ENCODE measurements at regions not wholly inside any gene's neighbourhood (a gene's known extent, or its start where the extent isn't known, plus 50 kb on each side); places are given as distances from the start of the nearest gene placed in this dataset.

GRCh38 chr10:113452146-113452845 lies 100.6 kb upstream of the HABP2 start:
- intact Hi-C loops (cut with DNase I; ENCODE audit: low total_unique reads), result no loop called here
- no peak for TF ChIP-seq CTCF (IDR thresholded peaks at IDR 0.05)
- DNase-seq, result no peak
- H3K9me3 ChIP-seq, result no peaks in the 10 kb centered on the region
- peaks cover 0 to 9% (median 4%) of the 10 kb centered on the region in 4 donors for H3K4me1 ChIP-seq
- no peaks in the 10 kb centered on the region for H3K27me3 ChIP-seq
- no peak overlapping the region for H3K4me3 ChIP-seq
- no peak overlapping the region for H3K27ac ChIP-seq
- no peaks in the 10 kb centered on the region for H3K36me3 ChIP-seq

- Histone ChIP-seq H3K9me3 (no peaks in the 10 kb centered on the region), H3K36me3 (no peaks in the 10 kb centered on the region), H3K4me1 (peaks cover 0 to 9% (median 4%) of the 10 kb centered on the region in 4 donors), H3K27me3 (no peaks in the 10 kb centered on the region), H3K4me3 (no peak overlapping the region), H3K27ac (no peak overlapping the region)
- DNase-seq, result no peak
- intact Hi-C loops (cut with DNase I; ENCODE audit: low total_unique reads), result no loop called here
- TF ChIP-seq CTCF (IDR thresholded peaks at IDR 0.05), result no peak
Observed at GRCh38 chr10:113453351-113453750, 99.5 kb upstream of the HABP2 start.

GRCh38 chr10:113454341-113455061 lies 98.4 kb upstream of the HABP2 start:
- no peaks in the 10 kb centered on the region for H3K27me3 ChIP-seq
- no peaks in the 10 kb centered on the region for H3K36me3 ChIP-seq
- TF ChIP-seq CTCF (IDR thresholded peaks at IDR 0.05), result peak; percentile 69 to 77
- peaks cover 0 to 9% (median 4%) of the 10 kb centered on the region in 4 donors for H3K4me1 ChIP-seq
- H3K27ac ChIP-seq, result no peak overlapping the region
- peak; percentile 43 to 72 for DNase-seq
- H3K4me3 ChIP-seq, result peak overlapping the region in 1 of 2 donors; percentile 26
- no peaks in the 10 kb centered on the region for H3K9me3 ChIP-seq
- intact Hi-C loops (cut with DNase I; ENCODE audit: low total_unique reads), result no loop called here

GRCh38 chr10:113455947-113456346 lies 96.9 kb upstream of the HABP2 start:
- Histone ChIP-seq H3K36me3 (no peaks in the 10 kb centered on the region), H3K4me3 (no peak overlapping the region), H3K27ac (no peak overlapping the region), H3K27me3 (no peaks in the 10 kb centered on the region), H3K9me3 (no peaks in the 10 kb centered on the region), H3K4me1 (peaks cover 0 to 9% (median 4%) of the 10 kb centered on the region in 4 donors)
- DNase-seq, result no peak
- TF ChIP-seq CTCF (IDR thresholded peaks at IDR 0.05), result no peak
- intact Hi-C loops (cut with DNase I; ENCODE audit: low total_unique reads), result no loop called here

GRCh38 chr10:113456741-113457140 lies 96.1 kb upstream of the HABP2 start:
- intact Hi-C loops (cut with DNase I; ENCODE audit: low total_unique reads), result no loop called here
- H3K9me3 ChIP-seq, result no peaks in the 10 kb centered on the region

More at GRCh38 chr10:113456741-113457140, 96.1 kb upstream of the HABP2 start:
- no peaks in the 10 kb centered on the region for H3K36me3 ChIP-seq
- no peak for DNase-seq
- no peak overlapping the region for H3K27ac ChIP-seq
- TF ChIP-seq CTCF (IDR thresholded peaks at IDR 0.05), result no peak
- no peak overlapping the region for H3K4me3 ChIP-seq
- H3K4me1 ChIP-seq, result peaks cover 0 to 9% (median 4%) of the 10 kb centered on the region in 4 donors
- no peaks in the 10 kb centered on the region for H3K27me3 ChIP-seq

Measured in tibial artery (tissue), 4 donors.